Breast epithelium (tissue), 3 donors: ENCODE measurements at regions not wholly inside any gene's neighbourhood (a gene's known extent, or its start where the extent isn't known, plus 50 kb on each side); places are given as distances from the start of the nearest gene placed in this dataset.

Experiments
- POLR2A ChIP-seq: fragments of 450-650 bp; IDR thresholded peaks from one replicate; pipeline ENCODE4 v1.6.1; 2016; ENCODE audit warnings: antibody characterized with exemption, mild to moderate bottlenecking, moderate library complexity
- POLR2AphosphoS5 ChIP-seq, 3 donors: sonication (generic); formaldehyde crosslinking; IDR thresholded peaks; one replicate each; pipeline ENCODE4 v1.6.1; 2017; ENCODE audit warnings: antibody characterized with exemption in 3 of 3
- TF ChIP-seq, protein P1 (sequence below), 3 donors: fragments of 450-650 bp; IDR thresholded peaks; one replicate each; pipeline ENCODE4 v1.5.1; 2016 to 2017; ENCODE audit warnings: antibody characterized with exemption in 3 of 3, mild to moderate bottlenecking in 3 of 3, moderate library complexity in 3 of 3

GRCh38 chr2:239662413-239663120 lies 261.7 kb upstream of the HDAC4 start:
- TF ChIP-seq, protein P1, sequence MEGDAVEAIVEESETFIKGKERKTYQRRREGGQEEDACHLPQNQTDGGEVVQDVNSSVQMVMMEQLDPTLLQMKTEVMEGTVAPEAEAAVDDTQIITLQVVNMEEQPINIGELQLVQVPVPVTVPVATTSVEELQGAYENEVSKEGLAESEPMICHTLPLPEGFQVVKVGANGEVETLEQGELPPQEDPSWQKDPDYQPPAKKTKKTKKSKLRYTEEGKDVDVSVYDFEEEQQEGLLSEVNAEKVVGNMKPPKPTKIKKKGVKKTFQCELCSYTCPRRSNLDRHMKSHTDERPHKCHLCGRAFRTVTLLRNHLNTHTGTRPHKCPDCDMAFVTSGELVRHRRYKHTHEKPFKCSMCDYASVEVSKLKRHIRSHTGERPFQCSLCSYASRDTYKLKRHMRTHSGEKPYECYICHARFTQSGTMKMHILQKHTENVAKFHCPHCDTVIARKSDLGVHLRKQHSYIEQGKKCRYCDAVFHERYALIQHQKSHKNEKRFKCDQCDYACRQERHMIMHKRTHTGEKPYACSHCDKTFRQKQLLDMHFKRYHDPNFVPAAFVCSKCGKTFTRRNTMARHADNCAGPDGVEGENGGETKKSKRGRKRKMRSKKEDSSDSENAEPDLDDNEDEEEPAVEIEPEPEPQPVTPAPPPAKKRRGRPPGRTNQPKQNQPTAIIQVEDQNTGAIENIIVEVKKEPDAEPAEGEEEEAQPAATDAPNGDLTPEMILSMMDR (IDR thresholded peaks at IDR 0.05), result no peak
- TF ChIP-seq POLR2A (no peak), POLR2AphosphoS5 (IDR thresholded peaks at IDR 0.05) (no peak)
